OCI-LY7 (cell line): ENCODE measurements at regions not wholly inside any gene's neighbourhood (a gene's known extent, or its start where the extent isn't known, plus 50 kb on each side); places are given as distances from the start of the nearest gene placed in this dataset.

Experiments
- BruUV-seq: library from RNA; stranded (reverse); fragments of 400-500 nt; replicated peaks from 2 replicates; lab custom pipeline; 2021; lab: Mats Ljungman, UMichigan
- CTCF ChIA-PET: fragments of 300-600 bp; sonication (Branson Sonifier 250); formaldehyde crosslinking; loops from one replicate; lab custom pipeline; 2022; ENCODE audit warnings: antibody characterized with exemption; ENCODE audit not compliant: unreplicated experiment; lab: Charles Lee
- POLR2A ChIA-PET: fragments of 300-600 bp; sonication (Branson Sonifier 250); formaldehyde crosslinking; loops from one replicate; lab custom pipeline; 2022; ENCODE audit warnings: antibody characterized with exemption; lab: Charles Lee
- DNase-seq: peaks from one replicate; pipeline ENCODE4 v3.0.0-alpha.2; 2015; ENCODE audit warnings: low spot score
- H2AFZ ChIP-seq: fragments of 200-600 bp; sonication (generic), shearing (Covaris generic); 2 replicates; pipeline ENCODE4 v1.6.1; 2014; ENCODE audit warnings: mild to moderate bottlenecking, antibody characterized with exemption, low read length, moderate library complexity
- H3K27ac ChIP-seq: fragments of 200-600 bp; sonication (generic); 2 replicates; pipeline ENCODE4 v1.5.1; 2014; ENCODE audit warnings: mixed run types, low read depth, mild to moderate bottlenecking, moderate library complexity, low read length, inconsistent platforms; ENCODE audit not compliant: poor library complexity, severe bottlenecking
- H3K36me3 ChIP-seq: fragments of 200-600 bp; sonication (generic); 2 replicates; pipeline ENCODE4 v1.6.1; 2014; ENCODE audit warnings: mild to moderate bottlenecking, antibody characterized with exemption, low read length, moderate library complexity, mixed read lengths; ENCODE audit not compliant: insufficient read depth
- H3K4me1 ChIP-seq: fragments of 200-600 bp; sonication (generic); 2 replicates; pipeline ENCODE4 v1.5.1; 2014; ENCODE audit warnings: mild to moderate bottlenecking, low read length; ENCODE audit not compliant: insufficient read depth, poor library complexity, severe bottlenecking
- H3K4me2 ChIP-seq: fragments of 200-600 bp; sonication (generic); 2 replicates; pipeline ENCODE4 v1.6.1; 2014; ENCODE audit warnings: mild to moderate bottlenecking, low read length
- H3K4me3 ChIP-seq: fragments of 200-600 bp; sonication (generic); 2 replicates; pipeline ENCODE4 v1.5.1; 2014; ENCODE audit warnings: mild to moderate bottlenecking, low read depth, low read length; ENCODE audit not compliant: poor library complexity, severe bottlenecking
- H3K79me2 ChIP-seq: fragments of 200-600 bp; sonication (generic); 2 replicates; pipeline ENCODE4 v1.6.1; 2016; ENCODE audit warnings: low read depth, mild to moderate bottlenecking, low read length, moderate library complexity, mixed read lengths; ENCODE audit not compliant: insufficient read depth
- H3K9me2 ChIP-seq: fragments of 200-600 bp; sonication (generic); 2 replicates; pipeline ENCODE4 v1.6.1; 2016; ENCODE audit warnings: mild to moderate bottlenecking, low read length, mixed read lengths; ENCODE audit not compliant: insufficient read depth
- H3K9me3 ChIP-seq: fragments of 200-600 bp; sonication (generic); 2 replicates; pipeline ENCODE4 v1.6.1; 2014; ENCODE audit warnings: mild to moderate bottlenecking, mixed run types, low read length, mixed read lengths
- H4K20me1 ChIP-seq: fragments of 200-600 bp; sonication (generic); 2 replicates; pipeline ENCODE4 v1.6.1; 2014; ENCODE audit warnings: mild to moderate bottlenecking, antibody characterized with exemption, low read length, moderate library complexity, mixed read lengths; ENCODE audit not compliant: insufficient read depth
- CTCF ChIP-seq: fragments of 200-600 bp; sonication (generic); conservative IDR thresholded peaks from 2 replicates; pipeline ENCODE4 v1.5.1; 2014; ENCODE audit warnings: mild to moderate bottlenecking, antibody characterized with exemption, low read length, moderate library complexity, mixed read lengths
- EZH2phosphoT487 ChIP-seq: fragments of 200-600 bp; sonication (generic); IDR thresholded peaks from 2 replicates; pipeline ENCODE4 v1.6.1; 2018; ENCODE audit warnings: low read depth, borderline replicate concordance, mild to moderate bottlenecking, mixed run types, antibody characterized with exemption, low read length, moderate library complexity, mixed read lengths
- intact Hi-C: fragments of 100-400 bp; cut with micrococcal nuclease; formaldehyde crosslinking; loops from one replicate; pipeline ENCODE4 v1.10.0; 2022; ENCODE audit not compliant: unreplicated experiment

GRCh38 chr4:85257817-85258370, 217.1 kb upstream of the ARHGAP24 start:
- TF ChIP-seq CTCF = no peak
- no peak for TF ChIP-seq EZH2phosphoT487
- H4K20me1 ChIP-seq = no peaks in the 10 kb centered on the region
- no peaks in the 10 kb centered on the region for H3K9me2 ChIP-seq
- intact Hi-C loops = no loop called here
- no peak overlapping the region for H3K4me2 ChIP-seq
- no peaks in the 10 kb centered on the region for H3K4me1 ChIP-seq
- no peak overlapping the region for H2AFZ ChIP-seq
- H3K27ac ChIP-seq = no peak overlapping the region
- peaks cover 5% of the 10 kb centered on the region; the same call in 1 of the 2 replicates for H3K9me3 ChIP-seq
- ChIA-PET CTCF (no interaction called here), POLR2A (no interaction called here)
- no peak for DNase-seq
- no peak overlapping the region for H3K4me3 ChIP-seq
- BruUV-seq = no TSS peak
- H3K79me2 ChIP-seq = no peaks in the 10 kb centered on the region
- H3K36me3 ChIP-seq = no peaks in the 10 kb centered on the region

- Histone ChIP-seq H3K27ac (no peak overlapping the region), H3K79me2 (no peaks in the 10 kb centered on the region), H3K9me2 (no peaks in the 10 kb centered on the region), H3K4me1 (no peaks in the 10 kb centered on the region), H3K4me3 (no peak overlapping the region), H2AFZ (no peak overlapping the region), H3K36me3 (no peaks in the 10 kb centered on the region), H4K20me1 (no peaks in the 10 kb centered on the region), H3K4me2 (no peak overlapping the region), H3K9me3 (no peaks in the 10 kb centered on the region)
- DNase-seq = no peak
- intact Hi-C loops = no loop called here
- POLR2A ChIA-PET = interaction anchor here (0.7 to 1.6 kb wide), 2 partner anchors 18 to 844 kb away, joined by 4 to 5 read pairs; no protein-coding TSS in a partner anchor
- BruUV-seq = no TSS peak
- CTCF ChIA-PET = no interaction called here
- no peak for TF ChIP-seq CTCF
- no peak for TF ChIP-seq EZH2phosphoT487
These were observed 214.9 kb upstream of the ARHGAP24 start for GRCh38 chr4:85260064-85260463.

- Histone ChIP-seq H4K20me1 (no peaks in the 10 kb centered on the region), H3K9me2 (no peaks in the 10 kb centered on the region), H3K79me2 (no peaks in the 10 kb centered on the region), H3K4me2 (no peak overlapping the region), H3K4me1 (no peaks in the 10 kb centered on the region), H3K9me3 (no peaks in the 10 kb centered on the region), H2AFZ (no peak overlapping the region), H3K36me3 (no peaks in the 10 kb centered on the region), H3K4me3 (no peak overlapping the region), H3K27ac (no peak overlapping the region)
- ChIA-PET POLR2A (no interaction called here), CTCF (no interaction called here)
- TF ChIP-seq CTCF (no peak), EZH2phosphoT487 (no peak)
- BruUV-seq = no TSS peak
- intact Hi-C loops = no loop called here
- no peak for DNase-seq
These were observed 209.7 kb upstream of the ARHGAP24 start for GRCh38 chr4:85265234-85265633.
